GM12873 (cell line): ENCODE measurements at regions not wholly inside any gene's neighbourhood (a gene's known extent, or its start where the extent isn't known, plus 50 kb on each side); places are given as distances from the start of the nearest gene placed in this dataset.

Source experiments
- CTCF ChIP-seq: IDR thresholded peaks from 2 replicates; pipeline ENCODE4 v1.5.1; 2012; ENCODE audit warnings: low read depth, mild to moderate bottlenecking, moderate library complexity, low read length, control low read depth; ENCODE audit not compliant: insufficient read depth; ENCODE audit errors: missing control alignments

DNA sequence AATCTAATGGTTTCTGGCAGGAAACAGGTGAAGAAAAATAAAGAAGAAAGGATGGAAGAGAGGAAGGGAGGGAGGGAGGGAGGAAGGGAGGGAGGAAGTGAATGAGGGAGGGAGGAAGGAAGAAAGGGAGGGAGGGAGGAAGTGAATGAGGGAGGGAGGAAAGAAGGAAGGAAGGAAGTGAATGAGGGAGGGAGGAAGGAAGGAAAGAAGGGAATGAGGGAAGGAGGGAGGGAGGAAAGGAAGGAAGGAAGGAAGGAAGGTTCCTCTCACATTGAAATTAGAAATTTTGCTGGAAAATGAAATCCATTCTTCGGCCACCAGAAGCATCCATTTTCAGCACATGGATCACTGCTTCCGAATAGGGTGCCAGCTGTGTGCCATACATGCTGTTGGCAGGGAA lies 62.2 kb upstream of the PELI2 start:
- TF ChIP-seq CTCF, result no peak

DNA sequence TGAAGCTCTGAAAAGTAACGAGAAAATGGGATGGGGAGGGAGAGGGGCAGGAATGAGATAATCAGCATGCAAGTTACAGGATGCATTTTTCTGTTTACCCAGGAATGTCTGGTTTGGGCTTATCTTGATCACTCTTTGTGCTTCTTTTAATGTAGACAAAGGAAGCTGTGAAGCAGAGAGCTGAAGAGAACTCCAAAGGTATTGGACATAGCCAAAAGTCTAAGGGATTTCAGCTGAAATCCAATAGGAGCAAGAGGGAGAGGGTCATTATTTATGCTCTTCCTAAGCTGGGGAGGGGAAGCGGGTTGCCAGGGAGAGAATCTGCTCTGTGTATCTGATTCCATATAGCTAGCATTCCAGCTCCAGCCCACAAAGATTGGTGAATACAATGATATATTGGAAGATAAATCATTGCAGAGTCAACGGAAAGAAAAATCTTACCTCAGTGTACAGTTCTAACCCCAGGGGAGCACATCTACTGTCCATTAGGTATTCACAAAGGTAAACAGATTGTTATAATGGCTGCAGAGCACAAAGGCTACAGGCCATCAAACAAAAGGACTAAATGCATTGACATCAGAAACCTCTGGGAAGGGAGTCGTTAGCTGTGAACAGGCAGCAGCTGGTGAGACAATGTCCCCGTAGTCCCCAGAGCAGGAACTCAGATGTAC lies 61.0 kb upstream of the PELI2 start:
- no peak for TF ChIP-seq CTCF

DNA sequence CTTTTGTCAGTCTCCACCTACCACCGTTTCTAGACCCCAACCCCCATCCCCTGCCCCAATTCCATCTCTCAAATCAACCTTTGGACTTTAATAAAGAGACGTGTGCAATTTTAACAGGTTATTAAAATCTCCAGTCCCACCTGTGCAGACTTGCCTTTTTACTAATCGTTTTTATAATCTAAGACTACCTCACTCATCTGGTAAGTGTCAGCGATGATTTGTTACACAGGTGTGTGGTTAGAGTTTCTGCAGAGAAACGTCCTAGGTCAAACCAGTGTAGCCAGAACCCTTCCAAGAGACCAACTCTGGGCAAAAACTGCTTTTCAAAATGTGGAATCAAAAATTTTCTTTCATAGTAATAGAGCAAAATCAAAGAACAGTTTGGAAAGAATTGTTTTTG lies 60.4 kb upstream of the PELI2 start:
- TF ChIP-seq CTCF, result no peak

DNA sequence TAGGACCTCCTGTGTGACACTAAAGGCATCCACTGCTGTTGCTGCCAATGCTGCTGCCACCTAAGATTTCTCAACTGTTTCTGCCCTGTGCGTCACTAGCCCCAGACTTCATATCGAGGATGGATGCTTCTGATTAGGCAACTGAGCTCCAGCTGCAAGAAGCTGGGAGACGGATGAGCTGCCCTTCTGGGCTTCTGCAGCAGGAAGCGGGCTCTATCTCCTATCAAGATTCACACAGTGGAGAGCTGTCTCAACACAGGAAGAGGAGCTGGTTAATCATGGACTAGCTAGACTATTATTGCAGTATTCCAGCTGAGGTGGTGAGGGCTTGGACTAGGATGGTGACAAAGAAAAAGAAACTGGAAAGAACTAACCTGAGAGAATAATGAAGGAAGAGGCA lies 59.2 kb upstream of the PELI2 start:
- TF ChIP-seq CTCF, result no peak

- no peak for TF ChIP-seq CTCF
Measured at GRCh38 chr14:56061051-56061450, 57.2 kb upstream of the PELI2 start.

DNA sequence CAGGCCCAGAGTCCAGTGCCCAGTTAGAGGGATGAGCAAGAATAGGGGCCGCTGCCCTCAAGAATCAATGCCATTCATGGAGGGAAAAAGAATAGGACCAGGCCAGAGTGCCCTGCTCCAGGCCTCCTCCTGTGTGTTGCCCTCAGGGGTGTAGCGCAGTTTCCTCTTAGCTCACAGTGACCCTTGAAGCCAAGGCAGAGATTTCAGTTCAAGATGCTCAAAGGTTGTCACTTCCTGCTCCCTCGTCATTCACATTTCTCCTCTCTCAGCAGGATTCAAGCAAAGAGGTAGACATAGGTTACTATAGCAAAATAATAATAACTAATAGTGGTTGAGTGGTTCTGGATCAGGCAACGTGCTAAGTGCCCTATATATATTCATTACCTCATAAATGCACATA lies 55.1 kb upstream of the PELI2 start:
- TF ChIP-seq CTCF, result no peak

GRCh38 chr14:56064513-56064912 lies 53.7 kb upstream of the PELI2 start:
- TF ChIP-seq CTCF, result no peak
